SU-DHL-6 (cell line): ENCODE measurements at regions not wholly inside any gene's neighbourhood (a gene's known extent, or its start where the extent isn't known, plus 50 kb on each side); places are given as distances from the start of the nearest gene placed in this dataset.

Experiments used
- H2AFZ ChIP-seq: fragments of 200-600 bp; sonication (generic); 2 replicates; pipeline ENCODE4 v1.6.1; 2014; ENCODE audit warnings: low read depth, mild to moderate bottlenecking, moderate library complexity, mixed read lengths, antibody characterized with exemption, low read length; ENCODE audit not compliant: severe bottlenecking
- H3F3A ChIP-seq: fragments of 200-600 bp; shearing (Covaris generic); 2 replicates; pipeline ENCODE4 v1.6.0; 2016; ENCODE audit warnings: antibody characterized with exemption, mild to moderate bottlenecking; ENCODE audit not compliant: insufficient read depth
- H3K27ac ChIP-seq: fragments of 200-600 bp; sonication (generic); 2 replicates; pipeline ENCODE4 v1.5.1; 2016; ENCODE audit warnings: low read depth, mild to moderate bottlenecking, low read length, moderate library complexity, mixed read lengths
- H3K27me3 ChIP-seq: fragments of 200-600 bp; sonication (generic), shearing (Covaris generic); 2 replicates; pipeline ENCODE4 v1.6.0; 2014; ENCODE audit warnings: mild to moderate bottlenecking, low read length
- H3K36me3 ChIP-seq: fragments of 200-600 bp; sonication (generic); 2 replicates; pipeline ENCODE4 v1.6.1; 2014; ENCODE audit warnings: mild to moderate bottlenecking, low read length, mixed read lengths
- H3K4me2 ChIP-seq: fragments of 300-600, 200-600 bp; shearing (Covaris generic), sonication (generic); 2 replicates; pipeline ENCODE4 v1.6.0; 2014; ENCODE audit warnings: low read length, low read depth, mild to moderate bottlenecking; ENCODE audit not compliant: poor library complexity, severe bottlenecking
- H3K4me3 ChIP-seq: fragments of 200-600 bp; sonication (generic); 2 replicates; pipeline ENCODE4 v1.5.1; 2014; ENCODE audit warnings: antibody characterized with exemption, low read length, mild to moderate bottlenecking, mixed read lengths; ENCODE audit not compliant: insufficient read depth, poor library complexity, severe bottlenecking
- H3K79me2 ChIP-seq: fragments of 200-600 bp; sonication (generic); 2 replicates; pipeline ENCODE4 v1.6.1; 2014; ENCODE audit warnings: mild to moderate bottlenecking, low read length, moderate library complexity; ENCODE audit not compliant: insufficient read depth
- H3K9ac ChIP-seq: fragments of 200-600 bp; sonication (generic); 2 replicates; pipeline ENCODE4 v1.7.0; 2014; ENCODE audit warnings: mild to moderate bottlenecking, low read length
- H3K9me2 ChIP-seq: fragments of 200-600 bp; sonication (generic); replicated peaks from 2 replicates; pipeline ENCODE4 v1.6.1; 2014; ENCODE audit warnings: low read length; ENCODE audit not compliant: insufficient read depth
- H3K9me3 ChIP-seq: fragments of 200-600 bp; sonication (generic); 2 replicates; pipeline ENCODE4 v1.6.1; 2014; ENCODE audit warnings: low read length, mixed read lengths; ENCODE audit not compliant: insufficient read depth
- H4K20me1 ChIP-seq: fragments of 200-600 bp; sonication (generic); 2 replicates; pipeline ENCODE4 v1.6.1; 2014; ENCODE audit warnings: low read depth, mild to moderate bottlenecking, antibody characterized with exemption, low read length, moderate library complexity, mixed read lengths
- EZH2phosphoT487 ChIP-seq: fragments of 200-600 bp; sonication (generic), shearing (Covaris generic); conservative IDR thresholded peaks from 2 replicates; pipeline ENCODE4 v1.6.1; 2018; ENCODE audit warnings: mild to moderate bottlenecking, antibody characterized with exemption, low read length, moderate library complexity, mixed read lengths
- TF ChIP-seq, protein P1 (sequence below): fragments of 200-600 bp; sonication (generic); IDR thresholded peaks from one replicate; pipeline ENCODE4 v1.5.1; 2017; ENCODE audit warnings: antibody characterized with exemption, mild to moderate bottlenecking, low read length, moderate library complexity; ENCODE audit not compliant: insufficient read depth, poor library complexity, severe bottlenecking

DNA sequence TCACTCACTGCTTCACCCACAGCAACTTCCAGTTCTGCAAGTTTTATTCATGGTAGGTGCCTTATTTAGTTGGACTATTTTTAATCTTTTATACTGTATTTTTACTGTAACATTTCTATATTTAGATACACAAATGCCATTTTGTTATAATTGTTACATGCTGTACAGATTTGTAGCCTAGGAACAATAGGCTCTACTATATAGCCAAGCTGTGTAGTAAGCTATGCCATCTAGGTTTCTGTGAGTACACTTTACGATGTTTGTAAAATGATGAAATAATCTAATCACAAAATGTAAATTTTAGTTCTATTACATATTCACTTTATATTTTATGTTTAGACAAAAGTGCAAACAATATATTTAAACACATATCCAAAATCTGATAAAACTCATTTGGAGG, 1187.8 kb downstream of the TECRL start:
- no peaks in the 10 kb centered on the region for H3K27me3 ChIP-seq
- H3F3A ChIP-seq, result no peaks in the 10 kb centered on the region
- no peaks in the 10 kb centered on the region for H3K9me2 ChIP-seq
- H3K27ac ChIP-seq, result no peak overlapping the region
- no peaks in the 10 kb centered on the region for H4K20me1 ChIP-seq
- no peaks in the 10 kb centered on the region for H3K36me3 ChIP-seq
- H3K9ac ChIP-seq, result no peak overlapping the region
- H3K4me3 ChIP-seq, result no peak overlapping the region
- TF ChIP-seq, protein P1, sequence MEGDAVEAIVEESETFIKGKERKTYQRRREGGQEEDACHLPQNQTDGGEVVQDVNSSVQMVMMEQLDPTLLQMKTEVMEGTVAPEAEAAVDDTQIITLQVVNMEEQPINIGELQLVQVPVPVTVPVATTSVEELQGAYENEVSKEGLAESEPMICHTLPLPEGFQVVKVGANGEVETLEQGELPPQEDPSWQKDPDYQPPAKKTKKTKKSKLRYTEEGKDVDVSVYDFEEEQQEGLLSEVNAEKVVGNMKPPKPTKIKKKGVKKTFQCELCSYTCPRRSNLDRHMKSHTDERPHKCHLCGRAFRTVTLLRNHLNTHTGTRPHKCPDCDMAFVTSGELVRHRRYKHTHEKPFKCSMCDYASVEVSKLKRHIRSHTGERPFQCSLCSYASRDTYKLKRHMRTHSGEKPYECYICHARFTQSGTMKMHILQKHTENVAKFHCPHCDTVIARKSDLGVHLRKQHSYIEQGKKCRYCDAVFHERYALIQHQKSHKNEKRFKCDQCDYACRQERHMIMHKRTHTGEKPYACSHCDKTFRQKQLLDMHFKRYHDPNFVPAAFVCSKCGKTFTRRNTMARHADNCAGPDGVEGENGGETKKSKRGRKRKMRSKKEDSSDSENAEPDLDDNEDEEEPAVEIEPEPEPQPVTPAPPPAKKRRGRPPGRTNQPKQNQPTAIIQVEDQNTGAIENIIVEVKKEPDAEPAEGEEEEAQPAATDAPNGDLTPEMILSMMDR, result no peak
- no peak for TF ChIP-seq EZH2phosphoT487
- no peaks in the 10 kb centered on the region for H3K9me3 ChIP-seq
- no peaks in the 10 kb centered on the region for H3K79me2 ChIP-seq
- no peak overlapping the region for H3K4me2 ChIP-seq
- H2AFZ ChIP-seq, result no peak overlapping the region

DNA sequence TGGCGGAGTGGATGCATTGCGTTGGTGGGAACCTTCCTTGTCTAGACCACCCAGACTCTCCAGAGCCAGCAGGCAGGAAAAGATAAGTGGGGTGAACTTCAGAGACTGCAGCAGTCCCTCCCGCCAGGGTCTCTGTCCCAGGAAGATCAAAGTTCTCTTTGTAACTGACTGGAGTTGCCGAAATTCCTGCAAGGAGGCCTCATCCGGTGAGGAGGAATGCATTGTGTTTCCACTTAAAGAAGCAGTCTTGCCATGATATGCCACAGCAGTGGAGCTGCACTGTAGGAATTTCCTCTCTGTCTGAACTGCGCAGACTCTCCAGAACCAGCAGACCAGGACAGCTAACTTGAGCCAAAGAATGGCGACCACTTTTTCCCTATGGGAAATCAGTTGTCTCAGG, 1190.4 kb downstream of the TECRL start:
- no peaks in the 10 kb centered on the region for H3K27me3 ChIP-seq
- no peaks in the 10 kb centered on the region for H3K79me2 ChIP-seq
- no peaks in the 10 kb centered on the region for H3K9me3 ChIP-seq
- no peak overlapping the region for H3K4me2 ChIP-seq
- no peaks in the 10 kb centered on the region for H3F3A ChIP-seq
- no peaks in the 10 kb centered on the region for H3K9me2 ChIP-seq
- TF ChIP-seq EZH2phosphoT487, result no peak
- TF ChIP-seq, protein P1, result no peak
- H2AFZ ChIP-seq, result no peak overlapping the region
- H3K4me3 ChIP-seq, result no peak overlapping the region
- H3K9ac ChIP-seq, result no peak overlapping the region
- H4K20me1 ChIP-seq, result no peaks in the 10 kb centered on the region
- no peaks in the 10 kb centered on the region for H3K36me3 ChIP-seq
- no peak overlapping the region for H3K27ac ChIP-seq

GRCh38 chr4:63214076-63214475, 1195.2 kb downstream of the TECRL start:
- no peaks in the 10 kb centered on the region for H3F3A ChIP-seq
- H3K79me2 ChIP-seq, result no peaks in the 10 kb centered on the region
- H2AFZ ChIP-seq, result no peak overlapping the region
- H3K9me2 ChIP-seq, result no peaks in the 10 kb centered on the region
- TF ChIP-seq EZH2phosphoT487, result no peak
- TF ChIP-seq, protein P1, result no peak
- no peaks in the 10 kb centered on the region for H3K36me3 ChIP-seq
- no peaks in the 10 kb centered on the region for H3K27me3 ChIP-seq
- H4K20me1 ChIP-seq, result no peaks in the 10 kb centered on the region
- H3K4me3 ChIP-seq, result no peak overlapping the region
- H3K27ac ChIP-seq, result no peak overlapping the region
- no peaks in the 10 kb centered on the region for H3K9me3 ChIP-seq
- no peak overlapping the region for H3K9ac ChIP-seq
- no peak overlapping the region for H3K4me2 ChIP-seq
